GM12878 (cell line): ENCODE measurements at regions not wholly inside any gene's neighbourhood (a gene's known extent, or its start where the extent isn't known, plus 50 kb on each side); places are given as distances from the start of the nearest gene placed in this dataset.

Experiments
- ATAC-seq: fragments of 200-7000 bp; cut with Tn5 transposase; 3 replicates; pipeline ENCODE4 v1.9.1; 2020; ENCODE audit warnings: mild to moderate bottlenecking, moderate library complexity
- BruUV-seq: library from RNA; stranded (reverse); fragments of 400-500 nt; replicated peaks from 2 replicates; lab custom pipeline; 2021; lab: Mats Ljungman, UMichigan
- CTCF ChIA-PET: fragments of 300-600 bp; sonication (Branson Sonifier 250); formaldehyde crosslinking; extraction: SDS; loops from one replicate; lab custom pipeline; 2021; ENCODE audit warnings: inconsistent platforms; lab: Yijun Ruan, JAX
- POLR2A ChIA-PET: fragments of 350-600 bp; formaldehyde crosslinking; extraction: SDS; loops from one replicate; lab custom pipeline; 2021; ENCODE audit warnings: inconsistent platforms; lab: Charles Lee
- RAD21 ChIA-PET: fragments of 300-600 bp; sonication (Branson Sonifier 250); formaldehyde crosslinking; loops from one replicate; lab custom pipeline; 2023; ENCODE audit warnings: antibody characterized with exemption; ENCODE audit not compliant: unreplicated experiment; lab: Charles Lee
- SMC1A ChIA-PET: fragments of 300-600 bp; sonication (Branson Sonifier 250); formaldehyde crosslinking; loops from one replicate; lab custom pipeline; 2023; ENCODE audit not compliant: unreplicated experiment, uncharacterized antibody; lab: Charles Lee
- DNase-seq: peaks from one replicate; pipeline ENCODE4 v3.0.0-alpha.2; 2011; ENCODE audit warnings: low read depth, low spot score
- FAIRE-seq: peaks from 3 replicates; lab custom pipeline; 2011; peaks lifted over from hg19 to GRCh38; lab: Jason Lieb, UNC
- H2AFZ ChIP-seq: 2 replicates; pipeline ENCODE4 v1.6.0; 2011; ENCODE audit warnings: low read depth, low read length, control low read depth; ENCODE audit not compliant: control insufficient read depth
- H3K27ac ChIP-seq: 2 replicates; pipeline ENCODE4 v1.5.1; 2011; ENCODE audit warnings: control low read depth; ENCODE audit not compliant: control insufficient read depth, insufficient read depth
- H3K27me3 ChIP-seq, 2 experiments: replicated peaks in 1 of 2; 2 replicates each; pipeline versions ENCODE4 v1.6.0 to v1.6.1; 2011; ENCODE audit warnings: low read length in 1 of 2; ENCODE audit not compliant: control insufficient read depth in 2 of 2, insufficient read depth in 2 of 2
- H3K36me3 ChIP-seq, 2 experiments: 2 replicates each; pipeline ENCODE4 v1.5.1; 2011; ENCODE audit warnings: low read length in 1 of 2; ENCODE audit not compliant: control insufficient read depth in 2 of 2, insufficient read depth in 2 of 2
- H3K4me1 ChIP-seq: 2 replicates; pipeline ENCODE4 v1.6.1; 2011; ENCODE audit warnings: mild to moderate bottlenecking, low read length, moderate library complexity, mixed read lengths; ENCODE audit not compliant: control insufficient read depth, insufficient read depth
- H3K4me2 ChIP-seq: 2 replicates; pipeline ENCODE4 v1.6.0; 2011; ENCODE audit warnings: control low read depth; ENCODE audit not compliant: control insufficient read depth, insufficient read depth
- H3K4me3 ChIP-seq: fragments of 200-600 bp; sonication (generic); 2 replicates; pipeline ENCODE4 v1.5.1; 2016
- H3K79me2 ChIP-seq: 2 replicates; pipeline ENCODE4 v1.6.0; 2011; ENCODE audit warnings: low read length; ENCODE audit not compliant: control insufficient read depth, insufficient read depth
- H3K9ac ChIP-seq: 2 replicates; pipeline ENCODE4 v1.8.0; 2011; ENCODE audit warnings: low read length, control low read depth, mixed read lengths; ENCODE audit not compliant: control insufficient read depth, insufficient read depth
- H3K9me3 ChIP-seq: replicated peaks from 3 replicates; pipeline ENCODE4 v1.5.1; 2011; ENCODE audit warnings: mild to moderate bottlenecking, low read length; ENCODE audit not compliant: control insufficient read depth, insufficient read depth
- H4K20me1 ChIP-seq: 2 replicates; pipeline ENCODE4 v1.6.0; 2011; ENCODE audit not compliant: control insufficient read depth, insufficient read depth
- EGR1 ChIP-seq, 2 experiments: IDR thresholded peaks; 1 replicate in 1 of 2; 2 replicates in 1 of 2; pipeline ENCODE4 v1.6.1; 2011 to 2012; ENCODE audit warnings: low read depth in 2 of 2, low read length in 2 of 2, borderline replicate concordance in 1 of 2, mild to moderate bottlenecking in 1 of 2, moderate library complexity in 1 of 2
- ESRRA ChIP-seq: IDR thresholded peaks from 2 replicates; pipeline ENCODE4 v1.6.1; 2012; ENCODE audit warnings: mild to moderate bottlenecking, low read length, improper control_type of control experiment
- GABPA ChIP-seq: IDR thresholded peaks from 2 replicates; pipeline ENCODE4 v1.6.1; 2014; ENCODE audit warnings: antibody characterized with exemption, low read depth, mild to moderate bottlenecking, inconsistent platforms
- HDGF ChIP-seq: fragments of 450-650 bp; IDR thresholded peaks from 2 replicates; pipeline ENCODE4 v1.6.1; 2016; ENCODE audit warnings: antibody characterized with exemption
- JUND ChIP-seq: IDR thresholded peaks from 2 replicates; pipeline ENCODE4 v1.6.1; 2012; ENCODE audit warnings: low read depth, mild to moderate bottlenecking, low read length, improper control_type of control experiment, moderate library complexity
- KAT2A ChIP-seq: conservative IDR thresholded peaks from 2 replicates; pipeline ENCODE4 v1.6.1; 2011; ENCODE audit warnings: low read depth, low read length; ENCODE audit not compliant: control insufficient read depth
- KDM1A ChIP-seq: fragments of 200-600 bp; sonication (generic); IDR thresholded peaks from 2 replicates; pipeline ENCODE4 v1.6.1; 2016; ENCODE audit warnings: borderline replicate concordance
- MYB ChIP-seq: fragments of 150-350 bp; IDR thresholded peaks from 2 replicates; pipeline ENCODE4 v1.6.1; 2014; ENCODE audit warnings: mild to moderate bottlenecking, low read depth, low read length, borderline replicate concordance
- PML ChIP-seq: IDR thresholded peaks from 2 replicates; pipeline ENCODE4 v1.6.1; 2012; ENCODE audit warnings: low read length, inconsistent platforms
- POU2F2 ChIP-seq: IDR thresholded peaks from 3 replicates; pipeline ENCODE4 v1.6.1; 2011; ENCODE audit warnings: low read depth, mild to moderate bottlenecking, low read length, borderline replicate concordance
- SMAD1 ChIP-seq: fragments of 450-650 bp; IDR thresholded peaks from 2 replicates; pipeline ENCODE4 v1.6.1; 2018; ENCODE audit warnings: mild to moderate bottlenecking, low read depth; ENCODE audit not compliant: partially characterized antibody
- SPI1 ChIP-seq: IDR thresholded peaks from 2 replicates; pipeline ENCODE4 v1.6.1; 2011; ENCODE audit warnings: low read depth, mild to moderate bottlenecking, low read length, moderate library complexity, borderline replicate concordance; ENCODE audit not compliant: insufficient read depth
- USF2 ChIP-seq: IDR thresholded peaks from 2 replicates; pipeline ENCODE4 v1.6.1; 2011; ENCODE audit warnings: low read depth, low read length, improper control_type of control experiment, borderline replicate concordance
- ZBTB4 ChIP-seq: fragments of 450-650 bp; formaldehyde crosslinking; IDR thresholded peaks from 2 replicates; pipeline ENCODE4 v1.4.0; 2022; ENCODE audit warnings: mild to moderate bottlenecking, moderate library complexity
- WGBS: methylation state at CpG from one replicate; pipeline ENCODE4 v1.1.6; 2016; ENCODE audit warnings: low lambda C conversion rate; ENCODE audit not compliant: insufficient replicate concordance, insufficient coverage; ENCODE audit errors: missing lambda C conversion rate; 5-methylcytosine and 5-hydroxymethylcytosine counted together
- in situ Hi-C: fragments of 300-500 bp; cut with MboI; formaldehyde crosslinking; loops from 9 replicates; pipeline ENCODE4 v1.14.3; 2018; ENCODE audit warnings: mixed read lengths
- intact Hi-C: fragments of 100-400 bp; cut with micrococcal nuclease; formaldehyde crosslinking; loops from one replicate; pipeline ENCODE4 v1.14.2; 2022; ENCODE audit not compliant: unreplicated experiment
- TF ChIP-seq, protein P1 (sequence below): fragments of 150-350 bp; IDR thresholded peaks from 2 replicates; pipeline ENCODE4 v1.6.1; 2014; ENCODE audit warnings: mild to moderate bottlenecking, low read depth, low read length

- intact Hi-C loops (no loop called here), in situ Hi-C loops (no loop called here)
- Histone ChIP-seq H3K79me2 (no peaks in the 10 kb centered on the region), H4K20me1 (no peaks in the 10 kb centered on the region), H3K9ac (no peak overlapping the region), H3K9me3 (no peaks in the 10 kb centered on the region), H3K4me1 (no peaks in the 10 kb centered on the region), H3K27me3 (0 out of 4 replicates have a peak, but pooled peaks cover 0 to 3% of the 10 kb centered on the region in 2 experiments), H3K4me3 (no peak overlapping the region), H3K36me3 (no peaks in the 10 kb centered on the region), H2AFZ (no peak overlapping the region), H3K27ac (no peak overlapping the region), H3K4me2 (no peak overlapping the region)
- no TSS peak for BruUV-seq
- ChIA-PET POLR2A (no interaction called here), RAD21 (no interaction called here), CTCF (no interaction called here), SMC1A (no interaction called here)
- DNase-seq (no peak), ATAC-seq (no peak), FAIRE-seq (no peak)
- TF ChIP-seq SMAD1 (no peak), JUND (no peak), MYB (no peak), HDGF (no peak), EGR1 (IDR thresholded peaks at IDR 0.05; ENCODE audit: borderline replicate concordance in 1 of 2, low read depth in 2 of 2, low read length in 2 of 2) (no peak), GABPA (no peak), KAT2A (no peak), PML (no peak)
- WGBS, result 19% methylated on average over 1 of the region's 1 CpG
Observed at GRCh38 chr1:209463441-209463840, 120.1 kb upstream of the CAMK1G start.

DNA sequence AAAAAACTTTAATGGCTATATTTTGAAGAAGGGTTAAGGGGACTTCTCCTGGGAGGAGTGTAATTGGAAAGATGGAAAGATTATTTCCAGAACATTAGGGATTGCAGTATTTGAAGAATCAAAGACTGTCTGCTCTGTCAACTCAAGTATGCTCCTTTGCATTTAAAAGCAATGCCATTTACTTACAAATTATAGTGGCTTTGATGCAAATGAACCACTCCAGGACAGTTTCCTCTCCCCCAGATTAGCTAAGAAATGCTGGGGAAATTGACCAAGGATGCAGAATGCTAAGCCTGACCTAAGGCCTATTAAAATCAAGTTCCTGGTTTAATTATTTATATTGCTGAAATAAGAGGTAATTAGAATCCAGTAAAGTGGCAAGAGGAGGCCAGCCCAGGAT, 110.5 kb upstream of the CAMK1G start:
- Histone ChIP-seq H3K4me1 (no peaks in the 10 kb centered on the region), H4K20me1 (no peaks in the 10 kb centered on the region), H3K4me3 (no peak overlapping the region), H3K27me3 (no peaks in the 10 kb centered on the region), H3K9me3 (no peaks in the 10 kb centered on the region; the same call in 2 of the 3 replicates), H3K27ac (no peak overlapping the region), H3K4me2 (no peak overlapping the region), H3K79me2 (no peaks in the 10 kb centered on the region), H2AFZ (no peak overlapping the region), H3K9ac (no peak overlapping the region), H3K36me3 (no peaks in the 10 kb centered on the region)
- DNase-seq (no peak), FAIRE-seq (no peak), ATAC-seq (no peak)
- intact Hi-C loops, result no loop called here
- RAD21 ChIA-PET, result no interaction called here
- POLR2A ChIA-PET, result no interaction called here
- CTCF ChIA-PET, result no interaction called here
- no TSS peak for BruUV-seq
- in situ Hi-C loops, result no loop called here
- SMC1A ChIA-PET, result no interaction called here
- TF ChIP-seq USF2 (no peak), SPI1 (no peak), ZBTB4 (CRISPR knock-in tag) (no peak), ESRRA (no peak), POU2F2 (no peak), KDM1A (no peak)
- TF ChIP-seq, protein P1, sequence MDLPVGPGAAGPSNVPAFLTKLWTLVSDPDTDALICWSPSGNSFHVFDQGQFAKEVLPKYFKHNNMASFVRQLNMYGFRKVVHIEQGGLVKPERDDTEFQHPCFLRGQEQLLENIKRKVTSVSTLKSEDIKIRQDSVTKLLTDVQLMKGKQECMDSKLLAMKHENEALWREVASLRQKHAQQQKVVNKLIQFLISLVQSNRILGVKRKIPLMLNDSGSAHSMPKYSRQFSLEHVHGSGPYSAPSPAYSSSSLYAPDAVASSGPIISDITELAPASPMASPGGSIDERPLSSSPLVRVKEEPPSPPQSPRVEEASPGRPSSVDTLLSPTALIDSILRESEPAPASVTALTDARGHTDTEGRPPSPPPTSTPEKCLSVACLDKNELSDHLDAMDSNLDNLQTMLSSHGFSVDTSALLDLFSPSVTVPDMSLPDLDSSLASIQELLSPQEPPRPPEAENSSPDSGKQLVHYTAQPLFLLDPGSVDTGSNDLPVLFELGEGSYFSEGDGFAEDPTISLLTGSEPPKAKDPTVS, result no peak
